A673 (cell line): ENCODE measurements at regions not wholly inside any gene's neighbourhood (a gene's known extent, or its start where the extent isn't known, plus 50 kb on each side); places are given as distances from the start of the nearest gene placed in this dataset.

Experiments
- EZH2 ChIP-seq: fragments of 200-600 bp; sonication (generic); IDR thresholded peaks from 2 replicates; pipeline ENCODE4 v1.6.1; 2017; ENCODE audit warnings: borderline replicate concordance, low read depth, mild to moderate bottlenecking, mixed read lengths, antibody characterized with exemption, low read length; ENCODE audit not compliant: poor library complexity, severe bottlenecking
- TF ChIP-seq, protein P1 (sequence below): fragments of 300-800, 200-600 bp; sonication (generic); conservative IDR thresholded peaks from 2 replicates; pipeline ENCODE4 v1.5.1; 2017; ENCODE audit warnings: low read depth, mild to moderate bottlenecking, antibody characterized with exemption, low read length, moderate library complexity, mixed read lengths

DNA sequence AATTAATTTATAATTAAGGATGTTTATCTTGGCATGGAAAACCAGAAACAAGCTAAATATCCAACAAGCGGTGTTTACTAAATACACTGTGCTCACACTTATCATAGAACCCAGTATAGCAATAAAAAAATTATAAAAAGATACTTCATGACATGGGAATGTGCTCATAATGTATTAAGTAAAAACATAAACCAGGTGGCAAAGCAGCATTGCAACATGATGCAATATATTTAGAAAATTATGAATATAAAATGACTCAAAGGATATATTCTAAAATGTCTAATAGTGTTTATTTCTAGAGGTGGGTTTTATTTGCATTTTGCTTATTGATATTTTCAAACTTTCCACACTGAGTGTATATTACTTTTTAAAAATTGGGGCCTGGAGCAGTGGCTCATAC, 84.4 kb upstream of the ATL2 start:
- no peak for TF ChIP-seq EZH2
- TF ChIP-seq, protein P1, sequence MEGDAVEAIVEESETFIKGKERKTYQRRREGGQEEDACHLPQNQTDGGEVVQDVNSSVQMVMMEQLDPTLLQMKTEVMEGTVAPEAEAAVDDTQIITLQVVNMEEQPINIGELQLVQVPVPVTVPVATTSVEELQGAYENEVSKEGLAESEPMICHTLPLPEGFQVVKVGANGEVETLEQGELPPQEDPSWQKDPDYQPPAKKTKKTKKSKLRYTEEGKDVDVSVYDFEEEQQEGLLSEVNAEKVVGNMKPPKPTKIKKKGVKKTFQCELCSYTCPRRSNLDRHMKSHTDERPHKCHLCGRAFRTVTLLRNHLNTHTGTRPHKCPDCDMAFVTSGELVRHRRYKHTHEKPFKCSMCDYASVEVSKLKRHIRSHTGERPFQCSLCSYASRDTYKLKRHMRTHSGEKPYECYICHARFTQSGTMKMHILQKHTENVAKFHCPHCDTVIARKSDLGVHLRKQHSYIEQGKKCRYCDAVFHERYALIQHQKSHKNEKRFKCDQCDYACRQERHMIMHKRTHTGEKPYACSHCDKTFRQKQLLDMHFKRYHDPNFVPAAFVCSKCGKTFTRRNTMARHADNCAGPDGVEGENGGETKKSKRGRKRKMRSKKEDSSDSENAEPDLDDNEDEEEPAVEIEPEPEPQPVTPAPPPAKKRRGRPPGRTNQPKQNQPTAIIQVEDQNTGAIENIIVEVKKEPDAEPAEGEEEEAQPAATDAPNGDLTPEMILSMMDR: no peak
